ENCODE measurements at regions not wholly inside any gene's neighbourhood (a gene's known extent, or its start where the extent isn't known, plus 50 kb on each side); places are given as distances from the start of the nearest gene placed in this dataset.

DNA sequence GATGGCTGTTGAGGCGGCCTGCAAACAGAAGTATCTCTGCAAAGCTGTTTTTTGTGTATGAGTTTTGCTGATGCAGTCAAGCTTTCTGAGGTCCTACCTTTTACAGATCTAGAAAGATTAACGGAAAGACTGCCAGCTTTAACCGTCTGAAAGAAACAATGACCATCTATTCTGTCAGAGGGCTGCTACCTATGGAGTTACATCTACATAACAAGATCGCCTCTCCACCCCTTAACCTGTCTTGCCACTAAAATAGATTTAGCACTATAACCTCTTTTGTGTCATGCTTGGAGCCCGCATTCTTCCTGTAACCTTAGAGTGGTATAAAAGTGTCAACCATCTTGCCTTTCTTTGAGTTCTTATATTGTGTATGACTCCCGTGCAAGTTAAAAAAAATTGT is 291.2 kb downstream of the POM121L12 start (continued):
- TF ChIP-seq, protein P1, sequence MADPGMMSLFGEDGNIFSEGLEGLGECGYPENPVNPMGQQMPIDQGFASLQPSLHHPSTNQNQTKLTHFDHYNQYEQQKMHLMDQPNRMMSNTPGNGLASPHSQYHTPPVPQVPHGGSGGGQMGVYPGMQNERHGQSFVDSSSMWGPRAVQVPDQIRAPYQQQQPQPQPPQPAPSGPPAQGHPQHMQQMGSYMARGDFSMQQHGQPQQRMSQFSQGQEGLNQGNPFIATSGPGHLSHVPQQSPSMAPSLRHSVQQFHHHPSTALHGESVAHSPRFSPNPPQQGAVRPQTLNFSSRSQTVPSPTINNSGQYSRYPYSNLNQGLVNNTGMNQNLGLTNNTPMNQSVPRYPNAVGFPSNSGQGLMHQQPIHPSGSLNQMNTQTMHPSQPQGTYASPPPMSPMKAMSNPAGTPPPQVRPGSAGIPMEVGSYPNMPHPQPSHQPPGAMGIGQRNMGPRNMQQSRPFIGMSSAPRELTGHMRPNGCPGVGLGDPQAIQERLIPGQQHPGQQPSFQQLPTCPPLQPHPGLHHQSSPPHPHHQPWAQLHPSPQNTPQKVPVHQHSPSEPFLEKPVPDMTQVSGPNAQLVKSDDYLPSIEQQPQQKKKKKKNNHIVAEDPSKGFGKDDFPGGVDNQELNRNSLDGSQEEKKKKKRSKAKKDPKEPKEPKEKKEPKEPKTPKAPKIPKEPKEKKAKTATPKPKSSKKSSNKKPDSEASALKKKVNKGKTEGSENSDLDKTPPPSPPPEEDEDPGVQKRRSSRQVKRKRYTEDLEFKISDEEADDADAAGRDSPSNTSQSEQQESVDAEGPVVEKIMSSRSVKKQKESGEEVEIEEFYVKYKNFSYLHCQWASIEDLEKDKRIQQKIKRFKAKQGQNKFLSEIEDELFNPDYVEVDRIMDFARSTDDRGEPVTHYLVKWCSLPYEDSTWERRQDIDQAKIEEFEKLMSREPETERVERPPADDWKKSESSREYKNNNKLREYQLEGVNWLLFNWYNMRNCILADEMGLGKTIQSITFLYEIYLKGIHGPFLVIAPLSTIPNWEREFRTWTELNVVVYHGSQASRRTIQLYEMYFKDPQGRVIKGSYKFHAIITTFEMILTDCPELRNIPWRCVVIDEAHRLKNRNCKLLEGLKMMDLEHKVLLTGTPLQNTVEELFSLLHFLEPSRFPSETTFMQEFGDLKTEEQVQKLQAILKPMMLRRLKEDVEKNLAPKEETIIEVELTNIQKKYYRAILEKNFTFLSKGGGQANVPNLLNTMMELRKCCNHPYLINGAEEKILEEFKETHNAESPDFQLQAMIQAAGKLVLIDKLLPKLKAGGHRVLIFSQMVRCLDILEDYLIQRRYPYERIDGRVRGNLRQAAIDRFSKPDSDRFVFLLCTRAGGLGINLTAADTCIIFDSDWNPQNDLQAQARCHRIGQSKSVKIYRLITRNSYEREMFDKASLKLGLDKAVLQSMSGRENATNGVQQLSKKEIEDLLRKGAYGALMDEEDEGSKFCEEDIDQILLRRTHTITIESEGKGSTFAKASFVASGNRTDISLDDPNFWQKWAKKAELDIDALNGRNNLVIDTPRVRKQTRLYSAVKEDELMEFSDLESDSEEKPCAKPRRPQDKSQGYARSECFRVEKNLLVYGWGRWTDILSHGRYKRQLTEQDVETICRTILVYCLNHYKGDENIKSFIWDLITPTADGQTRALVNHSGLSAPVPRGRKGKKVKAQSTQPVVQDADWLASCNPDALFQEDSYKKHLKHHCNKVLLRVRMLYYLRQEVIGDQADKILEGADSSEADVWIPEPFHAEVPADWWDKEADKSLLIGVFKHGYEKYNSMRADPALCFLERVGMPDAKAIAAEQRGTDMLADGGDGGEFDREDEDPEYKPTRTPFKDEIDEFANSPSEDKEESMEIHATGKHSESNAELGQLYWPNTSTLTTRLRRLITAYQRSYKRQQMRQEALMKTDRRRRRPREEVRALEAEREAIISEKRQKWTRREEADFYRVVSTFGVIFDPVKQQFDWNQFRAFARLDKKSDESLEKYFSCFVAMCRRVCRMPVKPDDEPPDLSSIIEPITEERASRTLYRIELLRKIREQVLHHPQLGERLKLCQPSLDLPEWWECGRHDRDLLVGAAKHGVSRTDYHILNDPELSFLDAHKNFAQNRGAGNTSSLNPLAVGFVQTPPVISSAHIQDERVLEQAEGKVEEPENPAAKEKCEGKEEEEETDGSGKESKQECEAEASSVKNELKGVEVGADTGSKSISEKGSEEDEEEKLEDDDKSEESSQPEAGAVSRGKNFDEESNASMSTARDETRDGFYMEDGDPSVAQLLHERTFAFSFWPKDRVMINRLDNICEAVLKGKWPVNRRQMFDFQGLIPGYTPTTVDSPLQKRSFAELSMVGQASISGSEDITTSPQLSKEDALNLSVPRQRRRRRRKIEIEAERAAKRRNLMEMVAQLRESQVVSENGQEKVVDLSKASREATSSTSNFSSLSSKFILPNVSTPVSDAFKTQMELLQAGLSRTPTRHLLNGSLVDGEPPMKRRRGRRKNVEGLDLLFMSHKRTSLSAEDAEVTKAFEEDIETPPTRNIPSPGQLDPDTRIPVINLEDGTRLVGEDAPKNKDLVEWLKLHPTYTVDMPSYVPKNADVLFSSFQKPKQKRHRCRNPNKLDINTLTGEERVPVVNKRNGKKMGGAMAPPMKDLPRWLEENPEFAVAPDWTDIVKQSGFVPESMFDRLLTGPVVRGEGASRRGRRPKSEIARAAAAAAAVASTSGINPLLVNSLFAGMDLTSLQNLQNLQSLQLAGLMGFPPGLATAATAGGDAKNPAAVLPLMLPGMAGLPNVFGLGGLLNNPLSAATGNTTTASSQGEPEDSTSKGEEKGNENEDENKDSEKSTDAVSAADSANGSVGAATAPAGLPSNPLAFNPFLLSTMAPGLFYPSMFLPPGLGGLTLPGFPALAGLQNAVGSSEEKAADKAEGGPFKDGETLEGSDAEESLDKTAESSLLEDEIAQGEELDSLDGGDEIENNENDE (IDR thresholded peaks at IDR 0.05; ENCODE audit: insufficient replicate concordance, low read length) = peak; percentile 93
- TF ChIP-seq SP2 (IDR thresholded peaks at IDR 0.05; ENCODE audit: low read length) = no peak
- peak in 1 of 2 experiments; percentile 73; a peak in 1 of 3 replicates for TF ChIP-seq EP300 (IDR thresholded peaks at IDR 0.05; ENCODE audit: borderline replicate concordance in 1 of 2, low read depth in 2 of 2, low read length in 2 of 2)
- TF ChIP-seq, protein P2, sequence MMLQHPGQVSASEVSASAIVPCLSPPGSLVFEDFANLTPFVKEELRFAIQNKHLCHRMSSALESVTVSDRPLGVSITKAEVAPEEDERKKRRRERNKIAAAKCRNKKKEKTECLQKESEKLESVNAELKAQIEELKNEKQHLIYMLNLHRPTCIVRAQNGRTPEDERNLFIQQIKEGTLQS (IDR thresholded peaks at IDR 0.05; ENCODE audit: insufficient read depth, low read depth, low read length) = no peak
- no peak for TF ChIP-seq TAF7 (optimal IDR thresholded peaks at IDR 0.05; ENCODE audit: borderline replicate concordance, low read depth, low read length)
- TF ChIP-seq MAX (IDR thresholded peaks at IDR 0.05) = no peak
- TF ChIP-seq KDM1A (IDR thresholded peaks at IDR 0.05; ENCODE audit: borderline replicate concordance, low read length) = no peak
- no peak for TF ChIP-seq MAFK (IDR thresholded peaks at IDR 0.05; ENCODE audit: low read depth, low read length)
- TF ChIP-seq HDAC2 (IDR thresholded peaks at IDR 0.05; ENCODE audit: borderline replicate concordance in 1 of 2, low read depth in 2 of 2, low read length in 2 of 2) = peak in 1 of 2 experiments; percentile 6; a peak in 1 of 4 replicates
- TF ChIP-seq POLR2A (IDR thresholded peaks at IDR 0.05; ENCODE audit: control extremely low read depth in 1 of 2, low read depth in 2 of 2, low read length in 2 of 2) = no peak
- peak; percentile 24 for TF ChIP-seq ASH2L (IDR thresholded peaks at IDR 0.05; ENCODE audit: low read length)

All from H1 (cell line).